AG10803 (cell line): ENCODE measurements at regions not wholly inside any gene's neighbourhood (a gene's known extent, or its start where the extent isn't known, plus 50 kb on each side); places are given as distances from the start of the nearest gene placed in this dataset.

ENCODE experiments used
- DNase-seq: peaks from one replicate; pipeline ENCODE4 v3.0.0; 2010; ENCODE audit warnings: low read depth
- H3K4me3 ChIP-seq: 2 replicates; pipeline ENCODE4 v1.5.1; 2011; ENCODE audit warnings: mild to moderate bottlenecking, low read length, control low read depth
- CTCF ChIP-seq: conservative IDR thresholded peaks from 2 replicates; pipeline ENCODE4 v1.5.1; 2011; ENCODE audit warnings: mild to moderate bottlenecking, low read length, control low read depth, inconsistent platforms

GRCh38 chr4:71864380-71864779 lies 80.5 kb upstream of the GC start:
- no peak overlapping the region for H3K4me3 ChIP-seq

GRCh38 chr4:71866212-71866885 lies 82.5 kb upstream of the GC start:
- TF ChIP-seq CTCF, result no peak
- no peak overlapping the region for H3K4me3 ChIP-seq
- DNase-seq, result no peak

More at GRCh38 chr4:71864380-71864779, 80.5 kb upstream of the GC start:
- TF ChIP-seq CTCF, result no peak
- no peak for DNase-seq

- no peak for DNase-seq
- no peak for TF ChIP-seq CTCF
- H3K4me3 ChIP-seq, result no peak overlapping the region
Observed at GRCh38 chr4:71867598-71867997, 83.7 kb upstream of the GC start.

- no peak for DNase-seq
- H3K4me3 ChIP-seq, result no peak overlapping the region
- TF ChIP-seq CTCF, result no peak
Observed at GRCh38 chr4:71870456-71870855, 86.6 kb upstream of the GC start.

- H3K4me3 ChIP-seq, result no peak overlapping the region
- DNase-seq, result no peak
- TF ChIP-seq CTCF, result no peak
Observed at GRCh38 chr4:71872221-71872620, 88.3 kb upstream of the GC start.

- DNase-seq, result no peak
- no peak for TF ChIP-seq CTCF
- H3K4me3 ChIP-seq, result no peak overlapping the region
Observed at GRCh38 chr4:71872767-71873415, 89.0 kb upstream of the GC start.

- H3K4me3 ChIP-seq, result no peak overlapping the region
- DNase-seq, result no peak
- no peak for TF ChIP-seq CTCF
Observed at GRCh38 chr4:71878376-71878775, 94.5 kb upstream of the GC start.
